Suppressor macrophage treated with lipopolysaccharide for 4 hours (primary cell): ENCODE measurements at regions not wholly inside any gene's neighbourhood (a gene's known extent, or its start where the extent isn't known, plus 50 kb on each side); places are given as distances from the start of the nearest gene placed in this dataset.

ENCODE experiments used
- DNase-seq: peaks from one replicate; pipeline ENCODE4 v3.0.0-alpha.2; 2020

- no peak for DNase-seq
These were observed 78.3 kb downstream of the RAMP3 start for GRCh38 chr7:45235905-45236304.

- DNase-seq: no peak
These were observed 79.1 kb downstream of the RAMP3 start for GRCh38 chr7:45236666-45237065.

GRCh38 chr7:45237788-45238461, 80.3 kb downstream of the RAMP3 start:
- no peak for DNase-seq

- DNase-seq: no peak
These were observed 81.2 kb downstream of the RAMP3 start for GRCh38 chr7:45238806-45239205.

GRCh38 chr7:45239486-45239885, 81.9 kb downstream of the RAMP3 start:
- DNase-seq: no peak

GRCh38 chr7:45240273-45240771, 82.7 kb downstream of the RAMP3 start:
- DNase-seq: no peak

GRCh38 chr7:45240926-45241325, 83.3 kb downstream of the RAMP3 start:
- no peak for DNase-seq

GRCh38 chr7:45241339-45242109, 83.9 kb downstream of the RAMP3 start:
- DNase-seq: no peak

- no peak for DNase-seq
These were observed 84.7 kb downstream of the RAMP3 start for GRCh38 chr7:45242261-45242660.

GRCh38 chr7:45242698-45243097, 85.1 kb downstream of the RAMP3 start:
- no peak for DNase-seq

GRCh38 chr7:45244981-45245380, 87.4 kb downstream of the RAMP3 start:
- no peak for DNase-seq

- no peak for DNase-seq
These were observed 88.7 kb downstream of the RAMP3 start for GRCh38 chr7:45246339-45246738.

GRCh38 chr7:45252248-45252647, 94.7 kb downstream of the RAMP3 start:
- DNase-seq: no peak

GRCh38 chr7:45252857-45253256, 95.3 kb downstream of the RAMP3 start:
- no peak for DNase-seq

GRCh38 chr7:45253368-45253767, 95.8 kb downstream of the RAMP3 start:
- no peak for DNase-seq

- DNase-seq: no peak
These were observed 97.6 kb downstream of the RAMP3 start for GRCh38 chr7:45255187-45255586.

- DNase-seq: no peak
These were observed 98.7 kb downstream of the RAMP3 start for GRCh38 chr7:45256309-45256708.

GRCh38 chr7:45256775-45257174, 99.2 kb downstream of the RAMP3 start:
- DNase-seq: no peak

- no peak for DNase-seq
These were observed 99.7 kb downstream of the RAMP3 start for GRCh38 chr7:45257284-45257683.

GRCh38 chr7:45258533-45259226, 101.1 kb downstream of the RAMP3 start:
- no peak for DNase-seq

- DNase-seq: no peak
These were observed 101.6 kb downstream of the RAMP3 start for GRCh38 chr7:45259227-45259596.

- DNase-seq: peak; percentile 69
These were observed 102.5 kb downstream of the RAMP3 start for GRCh38 chr7:45259966-45260646.

- DNase-seq: no peak
These were observed 109.7 kb downstream of the RAMP3 start for GRCh38 chr7:45267262-45267661.
